HCT116 (cell line): ENCODE measurements at regions not wholly inside any gene's neighbourhood (a gene's known extent, or its start where the extent isn't known, plus 50 kb on each side); places are given as distances from the start of the nearest gene placed in this dataset.

Source experiments
- JUND ChIP-seq: IDR thresholded peaks from 2 replicates; pipeline ENCODE4 v1.6.1; 2012
- POLR2A ChIP-seq: IDR thresholded peaks from 2 replicates; pipeline ENCODE4 v1.7.0; 2011; ENCODE audit warnings: borderline replicate concordance; ENCODE audit not compliant: insufficient read depth, insufficient read length; ENCODE audit errors: extremely low read depth

DNA sequence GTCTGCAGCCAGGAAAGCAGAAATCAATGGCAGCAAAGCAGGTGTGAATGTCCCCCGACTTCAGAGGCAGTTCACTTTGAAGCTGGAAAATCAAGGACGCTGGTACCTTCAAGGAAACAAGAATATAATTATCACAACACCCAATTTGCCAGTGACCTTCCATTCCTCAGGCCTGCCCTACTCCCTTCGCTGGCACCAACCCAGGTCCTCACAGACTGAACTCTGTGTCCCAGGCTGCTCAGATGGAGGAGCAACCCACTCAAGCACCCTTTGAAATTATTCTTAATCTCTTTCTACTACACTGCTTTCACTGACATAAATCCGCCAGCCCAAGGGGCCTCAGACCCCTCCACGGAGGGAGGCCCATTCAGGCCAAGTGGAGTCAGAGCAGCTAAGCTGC, 64.7 kb upstream of the WT1 start:
- TF ChIP-seq JUND (no peak), POLR2A (no peak)
